Activated CD8-positive, alpha-beta memory T cell treated with anti-CD3 and anti-CD28 coated beads, Interleukin-2, amount 50 U/mL, for 48 hours (primary cell): ENCODE measurements at regions not wholly inside any gene's neighbourhood (a gene's known extent, or its start where the extent isn't known, plus 50 kb on each side); places are given as distances from the start of the nearest gene placed in this dataset.
"Not testable (repeated sequence)": the region's sequence is repeated elsewhere in the genome, so short reads cannot be mapped to it uniquely, and the experiment has no call there.

Source experiments
- DNase-seq: peaks from one replicate; pipeline ENCODE4 v3.0.0-alpha.2; 2020

- DNase-seq, result no peak
Measured at GRCh38 chr1:187987236-187987776, 1158.6 kb downstream of the PLA2G4A start.

- DNase-seq, result no peak
Measured at GRCh38 chr1:187991944-187992343, 1163.2 kb downstream of the PLA2G4A start.

- DNase-seq, result no peak
Measured at GRCh38 chr1:187996780-187997179, 1168.0 kb downstream of the PLA2G4A start.

- DNase-seq, result no peak
Measured at GRCh38 chr1:187999973-188000372, 1171.2 kb downstream of the PLA2G4A start.

- DNase-seq, result not testable (repeated sequence)
Measured at GRCh38 chr1:188003687-188004086, 1174.9 kb downstream of the PLA2G4A start.

- DNase-seq, result no peak
Measured at GRCh38 chr1:188004849-188005248, 1176.1 kb downstream of the PLA2G4A start.

GRCh38 chr1:188006354-188006753 is 1177.6 kb downstream of the PLA2G4A start:
- DNase-seq, result no peak

- DNase-seq, result not testable (repeated sequence)
Measured at GRCh38 chr1:188013222-188013849, 1184.6 kb downstream of the PLA2G4A start.

GRCh38 chr1:188017921-188018320 is 1189.2 kb downstream of the PLA2G4A start:
- no peak for DNase-seq

GRCh38 chr1:188022661-188023060 is 1193.9 kb downstream of the PLA2G4A start:
- DNase-seq, result no peak

GRCh38 chr1:188023206-188023605 is 1194.5 kb downstream of the PLA2G4A start:
- no peak for DNase-seq

GRCh38 chr1:188027613-188028012 is 1198.9 kb downstream of the PLA2G4A start:
- DNase-seq, result no peak

- not testable (repeated sequence) for DNase-seq
Measured at GRCh38 chr1:188037572-188037971, 1208.8 kb downstream of the PLA2G4A start.

GRCh38 chr1:188043536-188044245 is 1214.9 kb downstream of the PLA2G4A start:
- no peak for DNase-seq

GRCh38 chr1:188050250-188050649 is 1221.5 kb downstream of the PLA2G4A start:
- DNase-seq, result no peak

- no peak for DNase-seq
Measured at GRCh38 chr1:188056011-188056410, 1227.3 kb downstream of the PLA2G4A start.

GRCh38 chr1:188058801-188059200 is 1230.1 kb downstream of the PLA2G4A start:
- DNase-seq, result no peak

- no peak for DNase-seq
Measured at GRCh38 chr1:188061881-188062280, 1233.1 kb downstream of the PLA2G4A start.

- no peak for DNase-seq
Measured at GRCh38 chr1:188062456-188062855, 1233.7 kb downstream of the PLA2G4A start.

GRCh38 chr1:188065917-188066316 is 1237.2 kb downstream of the PLA2G4A start:
- DNase-seq, result no peak

- no peak for DNase-seq
Measured at GRCh38 chr1:188070848-188071247, 1242.1 kb downstream of the PLA2G4A start.

GRCh38 chr1:188089015-188089414 is 1260.3 kb downstream of the PLA2G4A start:
- no peak for DNase-seq

- DNase-seq, result no peak
Measured at GRCh38 chr1:188089461-188089860, 1260.7 kb downstream of the PLA2G4A start.

GRCh38 chr1:188096521-188096920 is 1267.8 kb downstream of the PLA2G4A start:
- DNase-seq, result no peak
